ENCODE measurements at regions not wholly inside any gene's neighbourhood (a gene's known extent, or its start where the extent isn't known, plus 50 kb on each side); places are given as distances from the start of the nearest gene placed in this dataset.

- TF ChIP-seq CTCF (conservative IDR thresholded peaks at IDR 0.05; ENCODE audit: low read depth, low read length), result no peak
- no peak for TF ChIP-seq EZH2 (IDR thresholded peaks at IDR 0.05; ENCODE audit: low read length, unreplicated experiment)
Observed at GRCh38 chr16:13436641-13437412, 483.1 kb upstream of the ERCC4 start.

All from PC-3 (cell line).